ENCODE measurements at regions not wholly inside any gene's neighbourhood (a gene's known extent, or its start where the extent isn't known, plus 50 kb on each side); places are given as distances from the start of the nearest gene placed in this dataset.
"Not testable (repeated sequence)": the region's sequence is repeated elsewhere in the genome, so short reads cannot be mapped to it uniquely, and the experiment has no call there.

GRCh38 chr13:81171065-81171647 is 830.2 kb upstream of the SPRY2 start:
- Histone ChIP-seq H3K27me3 (no peaks in the 10 kb centered on the region), H3K36me3 (no peaks in the 10 kb centered on the region), H3K9me3 (no peaks in the 10 kb centered on the region), H3K4me3 (no peak overlapping the region), H3K27ac (no peak overlapping the region), H3K4me1 (no peaks in the 10 kb centered on the region)
- intact Hi-C loops (cut with DNase I) = no loop called here
- no peak for DNase-seq
- TF ChIP-seq, protein P1, sequence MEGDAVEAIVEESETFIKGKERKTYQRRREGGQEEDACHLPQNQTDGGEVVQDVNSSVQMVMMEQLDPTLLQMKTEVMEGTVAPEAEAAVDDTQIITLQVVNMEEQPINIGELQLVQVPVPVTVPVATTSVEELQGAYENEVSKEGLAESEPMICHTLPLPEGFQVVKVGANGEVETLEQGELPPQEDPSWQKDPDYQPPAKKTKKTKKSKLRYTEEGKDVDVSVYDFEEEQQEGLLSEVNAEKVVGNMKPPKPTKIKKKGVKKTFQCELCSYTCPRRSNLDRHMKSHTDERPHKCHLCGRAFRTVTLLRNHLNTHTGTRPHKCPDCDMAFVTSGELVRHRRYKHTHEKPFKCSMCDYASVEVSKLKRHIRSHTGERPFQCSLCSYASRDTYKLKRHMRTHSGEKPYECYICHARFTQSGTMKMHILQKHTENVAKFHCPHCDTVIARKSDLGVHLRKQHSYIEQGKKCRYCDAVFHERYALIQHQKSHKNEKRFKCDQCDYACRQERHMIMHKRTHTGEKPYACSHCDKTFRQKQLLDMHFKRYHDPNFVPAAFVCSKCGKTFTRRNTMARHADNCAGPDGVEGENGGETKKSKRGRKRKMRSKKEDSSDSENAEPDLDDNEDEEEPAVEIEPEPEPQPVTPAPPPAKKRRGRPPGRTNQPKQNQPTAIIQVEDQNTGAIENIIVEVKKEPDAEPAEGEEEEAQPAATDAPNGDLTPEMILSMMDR (IDR thresholded peaks at IDR 0.05) = peak in 2 of 4 experiments; percentile 23 to 62
- TF ChIP-seq POLR2A (IDR thresholded peaks at IDR 0.05) = no peak
- WGBS, 2 donors = 15 to 34% methylated on average over 3 of the region's 3 CpGs

DNA sequence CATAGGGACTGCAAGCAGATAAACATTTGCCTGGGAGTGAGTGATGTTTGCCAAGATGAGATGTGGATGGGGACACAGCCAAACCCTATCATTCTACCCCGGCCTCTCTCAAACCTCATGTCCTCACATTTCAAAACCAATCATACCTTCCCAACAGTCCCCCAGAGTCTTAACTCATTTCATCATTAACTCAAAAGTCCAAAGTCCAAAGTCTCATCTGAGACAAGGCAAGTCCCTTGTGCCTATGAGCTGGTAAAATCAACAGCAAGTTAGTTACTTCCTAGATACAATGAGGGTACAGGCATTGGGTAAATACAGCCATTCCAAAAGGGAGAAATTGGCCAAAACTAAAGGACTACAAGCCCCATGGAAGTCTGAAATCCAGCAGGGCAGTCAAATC is 822.9 kb upstream of the SPRY2 start:
- H3K4me1 ChIP-seq; H3K27me3 ChIP-seq; H3K9me3 ChIP-seq; H3K36me3 ChIP-seq; intact Hi-C loops (cut with DNase I); DNase-seq; H3K27ac ChIP-seq; H3K4me3 ChIP-seq: not testable (repeated sequence)
- 41 to 68% methylated on average over 1 of the region's 1 CpG for whole genome bisulfite sequencing, 2 donors

DNA sequence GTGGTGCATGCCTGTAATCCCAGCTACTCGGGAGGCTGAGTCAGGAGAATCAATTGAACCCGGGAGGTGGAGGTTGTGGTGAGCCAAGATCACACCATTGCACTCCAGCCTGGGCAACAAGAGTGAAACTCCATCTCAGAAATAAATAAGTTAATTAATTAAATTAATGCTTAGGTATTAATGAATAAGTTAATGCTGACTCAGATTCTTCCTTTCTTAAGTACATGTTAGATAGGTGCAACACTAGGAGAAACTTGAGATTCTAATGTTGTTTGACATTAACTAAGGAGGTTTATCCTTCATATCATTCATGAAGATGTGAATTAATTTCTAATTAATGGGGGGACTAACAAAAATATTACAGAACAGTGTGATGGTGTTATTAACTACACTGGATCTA is 812.6 kb upstream of the SPRY2 start:
- no peaks in the 10 kb centered on the region for H3K4me1 ChIP-seq
- no peaks in the 10 kb centered on the region for H3K36me3 ChIP-seq
- H3K27me3 ChIP-seq = no peaks in the 10 kb centered on the region
- DNase-seq = no peak
- 97% methylated on average over 2 of the region's 2 CpGs for WGBS, 2 donors
- H3K9me3 ChIP-seq = no peaks in the 10 kb centered on the region
- H3K4me3 ChIP-seq = no peak overlapping the region
- intact Hi-C loops (cut with DNase I) = no loop called here
- TF ChIP-seq POLR2AphosphoS5 (IDR thresholded peaks at IDR 0.05) (no peak), EP300 (IDR thresholded peaks at IDR 0.05) (no peak), POLR2A (IDR thresholded peaks at IDR 0.05) (no peak)
- TF ChIP-seq, protein P1 (IDR thresholded peaks at IDR 0.05) = no peak
- no peak overlapping the region for H3K27ac ChIP-seq

DNA sequence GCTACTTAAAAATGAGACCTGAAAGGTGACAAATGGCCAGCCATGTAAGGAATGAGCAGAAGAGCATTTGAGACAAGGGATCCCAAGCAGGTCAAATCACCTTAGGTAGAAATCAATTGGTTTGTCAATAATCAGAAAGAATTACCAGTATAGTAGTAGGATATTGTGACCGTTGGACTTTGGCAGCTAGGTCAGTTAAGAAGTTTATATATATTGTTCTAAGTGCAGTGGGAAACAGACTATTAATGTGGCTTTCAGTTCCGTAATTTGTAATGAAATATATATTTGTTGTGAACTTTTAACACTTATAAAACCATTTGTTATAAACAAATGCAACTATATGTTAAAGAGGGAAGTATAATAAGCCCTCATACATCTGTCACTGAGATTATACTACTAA is 807.9 kb upstream of the SPRY2 start:
- Histone ChIP-seq H3K4me3 (no peak overlapping the region), H3K27ac (no peak overlapping the region), H3K36me3 (no peaks in the 10 kb centered on the region), H3K9me3 (no peaks in the 10 kb centered on the region), H3K27me3 (no peaks in the 10 kb centered on the region), H3K4me1 (no peaks in the 10 kb centered on the region)
- DNase-seq = no peak
- TF ChIP-seq POLR2AphosphoS5 (IDR thresholded peaks at IDR 0.05) (no peak), POLR2A (IDR thresholded peaks at IDR 0.05) (no peak)
- 58 to 73% methylated on average over 2 of the region's 2 CpGs for WGBS, 2 donors
- intact Hi-C loops (cut with DNase I) = no loop called here

GRCh38 chr13:81146576-81146975 is 805.6 kb upstream of the SPRY2 start:
- H3K36me3 ChIP-seq; H3K27me3 ChIP-seq; intact Hi-C loops (cut with DNase I); DNase-seq; H3K9me3 ChIP-seq; H3K4me1 ChIP-seq; H3K4me3 ChIP-seq; H3K27ac ChIP-seq: not testable (repeated sequence)
- WGBS, 2 donors = 87 to 93% methylated on average over 12 of the region's 12 CpGs

DNA sequence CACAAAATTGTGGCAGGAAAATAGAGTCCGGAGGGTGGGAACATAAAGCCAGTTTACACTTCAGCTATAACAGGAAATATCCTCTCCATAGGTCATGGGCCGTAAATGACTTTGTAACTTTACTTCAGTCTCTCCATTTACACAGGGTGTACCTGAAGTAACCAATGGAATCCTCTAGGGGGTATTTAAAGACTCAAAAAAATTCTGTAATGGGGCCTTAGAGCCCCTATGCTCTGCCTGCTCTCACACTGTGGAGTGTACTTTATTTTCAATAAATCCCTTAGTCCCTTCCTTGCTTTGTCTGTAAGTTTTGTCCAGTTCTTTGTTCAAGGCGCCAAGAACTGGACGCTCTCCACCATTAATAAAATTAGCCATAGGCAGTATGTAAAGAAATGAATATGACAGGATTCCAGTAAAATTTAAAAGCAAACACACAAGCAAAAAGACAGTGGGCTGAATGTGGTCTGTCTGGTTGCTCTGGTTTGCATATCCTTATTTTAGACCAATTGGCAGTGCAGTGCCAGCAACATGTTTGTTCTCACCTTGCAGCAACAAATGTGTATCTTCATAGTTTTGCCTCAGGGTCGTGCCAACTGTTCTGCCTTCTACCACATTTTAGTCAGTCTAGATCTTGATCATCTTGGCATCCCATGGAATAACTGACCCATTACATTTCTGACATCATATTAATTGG is 801.5 kb upstream of the SPRY2 start:
- Histone ChIP-seq H3K27me3 (no peaks in the 10 kb centered on the region), H3K4me3 (no peak overlapping the region), H3K36me3 (no peaks in the 10 kb centered on the region), H3K9me3 (no peaks in the 10 kb centered on the region), H3K4me1 (no peaks in the 10 kb centered on the region), H3K27ac (no peak overlapping the region)
- WGBS, 2 donors = 80 to 82% methylated on average over 5 of the region's 5 CpGs
- TF ChIP-seq EP300 (IDR thresholded peaks at IDR 0.05) = no peak
- no peak for TF ChIP-seq POLR2AphosphoS5 (IDR thresholded peaks at IDR 0.05)
- no peak for TF ChIP-seq POLR2A (IDR thresholded peaks at IDR 0.05)
- TF ChIP-seq, protein P1 (IDR thresholded peaks at IDR 0.05) = no peak
- intact Hi-C loops (cut with DNase I) = no loop called here
- no peak for DNase-seq

Measured in sigmoid colon (tissue), 6 donors.